ENCODE measurements at regions not wholly inside any gene's neighbourhood (a gene's known extent, or its start where the extent isn't known, plus 50 kb on each side); places are given as distances from the start of the nearest gene placed in this dataset.

DNA sequence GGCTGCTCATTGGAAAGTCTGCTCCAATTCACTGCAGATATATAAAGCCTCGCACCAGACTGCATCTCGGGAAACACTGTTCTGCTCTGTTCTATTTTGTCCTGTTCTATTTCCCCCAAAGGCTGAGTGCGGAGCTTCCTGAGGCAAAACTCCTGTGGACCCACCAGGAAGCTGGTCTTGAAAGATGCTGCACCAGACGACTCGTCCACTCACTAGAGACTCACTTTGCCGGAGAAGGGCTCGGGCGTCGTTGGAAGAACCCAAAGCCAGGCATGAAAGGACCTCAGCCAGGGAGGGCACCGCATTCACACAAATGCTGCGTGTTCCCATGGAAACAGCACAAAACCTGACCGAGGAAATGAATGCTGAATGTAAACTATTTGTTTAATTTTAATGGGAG lies 331.2 kb upstream of the SFSWAP start:
- Mint-ChIP-seq H3K4me3 (peak overlapping the region; percentile 76), H3K9me3 (no peaks in the 10 kb centered on the region), H3K27ac (ENCODE audit: unreplicated experiment) (no peak overlapping the region), H3K4me1 (peaks cover 47% of the 10 kb centered on the region), H3K27me3 (ENCODE audit: low read depth) (peaks cover 6% of the 10 kb centered on the region), H3K36me3 (ENCODE audit: low read depth) (no peaks in the 10 kb centered on the region)
- TF ChIP-seq, protein P1, sequence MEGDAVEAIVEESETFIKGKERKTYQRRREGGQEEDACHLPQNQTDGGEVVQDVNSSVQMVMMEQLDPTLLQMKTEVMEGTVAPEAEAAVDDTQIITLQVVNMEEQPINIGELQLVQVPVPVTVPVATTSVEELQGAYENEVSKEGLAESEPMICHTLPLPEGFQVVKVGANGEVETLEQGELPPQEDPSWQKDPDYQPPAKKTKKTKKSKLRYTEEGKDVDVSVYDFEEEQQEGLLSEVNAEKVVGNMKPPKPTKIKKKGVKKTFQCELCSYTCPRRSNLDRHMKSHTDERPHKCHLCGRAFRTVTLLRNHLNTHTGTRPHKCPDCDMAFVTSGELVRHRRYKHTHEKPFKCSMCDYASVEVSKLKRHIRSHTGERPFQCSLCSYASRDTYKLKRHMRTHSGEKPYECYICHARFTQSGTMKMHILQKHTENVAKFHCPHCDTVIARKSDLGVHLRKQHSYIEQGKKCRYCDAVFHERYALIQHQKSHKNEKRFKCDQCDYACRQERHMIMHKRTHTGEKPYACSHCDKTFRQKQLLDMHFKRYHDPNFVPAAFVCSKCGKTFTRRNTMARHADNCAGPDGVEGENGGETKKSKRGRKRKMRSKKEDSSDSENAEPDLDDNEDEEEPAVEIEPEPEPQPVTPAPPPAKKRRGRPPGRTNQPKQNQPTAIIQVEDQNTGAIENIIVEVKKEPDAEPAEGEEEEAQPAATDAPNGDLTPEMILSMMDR (conservative IDR thresholded peaks at IDR 0.05): no peak
- DNase-seq (ENCODE audit: low read depth, low spot score): no peak

DNA sequence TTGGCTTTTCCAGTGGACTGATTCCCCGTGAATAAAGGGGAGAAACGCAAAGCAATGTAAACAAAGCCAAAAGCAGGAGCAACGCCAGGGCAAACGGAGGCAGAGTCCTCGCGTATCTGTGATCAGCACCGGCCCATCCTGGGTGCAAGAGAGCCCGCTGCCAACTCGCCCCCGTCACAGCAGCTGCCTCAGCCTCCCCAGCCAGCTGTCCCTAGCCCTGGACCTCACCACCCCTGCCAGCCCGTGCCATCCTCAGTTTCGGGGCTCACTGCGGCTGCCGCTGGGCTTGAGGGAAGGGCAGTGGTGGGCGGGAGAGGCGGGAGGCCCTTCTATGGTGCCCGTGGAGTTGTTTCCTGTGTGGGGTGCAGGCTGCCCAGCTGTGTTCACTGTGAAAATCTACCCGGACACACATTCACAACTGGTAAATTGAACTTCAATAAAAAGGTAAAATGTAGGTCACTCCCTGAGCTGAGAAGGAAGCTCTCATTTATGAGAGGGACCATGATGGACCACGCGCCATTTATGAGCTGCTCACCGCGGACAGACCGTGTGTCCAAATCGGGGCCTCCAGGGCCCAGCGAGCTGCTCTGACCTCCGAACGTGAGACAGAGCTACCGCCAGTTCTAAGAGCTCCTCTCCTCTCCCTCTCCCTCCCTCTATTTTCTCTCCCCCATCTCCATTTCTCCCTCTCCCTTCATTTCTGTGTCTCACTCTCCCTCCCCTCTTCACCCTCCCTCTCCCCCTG lies 330.5 kb upstream of the SFSWAP start:
- H3K27me3 Mint-ChIP-seq (ENCODE audit: low read depth): peaks cover 6% of the 10 kb centered on the region
- TF ChIP-seq, protein P1 (conservative IDR thresholded peaks at IDR 0.05): no peak
- H3K27ac Mint-ChIP-seq (ENCODE audit: unreplicated experiment): no peak overlapping the region
- no peaks in the 10 kb centered on the region for H3K36me3 Mint-ChIP-seq (ENCODE audit: low read depth)
- DNase-seq (ENCODE audit: low read depth, low spot score): no peak
- H3K4me1 Mint-ChIP-seq: peaks cover 40% of the 10 kb centered on the region
- H3K9me3 Mint-ChIP-seq: no peaks in the 10 kb centered on the region
- H3K4me3 Mint-ChIP-seq: peak overlapping the region; percentile 76

DNA sequence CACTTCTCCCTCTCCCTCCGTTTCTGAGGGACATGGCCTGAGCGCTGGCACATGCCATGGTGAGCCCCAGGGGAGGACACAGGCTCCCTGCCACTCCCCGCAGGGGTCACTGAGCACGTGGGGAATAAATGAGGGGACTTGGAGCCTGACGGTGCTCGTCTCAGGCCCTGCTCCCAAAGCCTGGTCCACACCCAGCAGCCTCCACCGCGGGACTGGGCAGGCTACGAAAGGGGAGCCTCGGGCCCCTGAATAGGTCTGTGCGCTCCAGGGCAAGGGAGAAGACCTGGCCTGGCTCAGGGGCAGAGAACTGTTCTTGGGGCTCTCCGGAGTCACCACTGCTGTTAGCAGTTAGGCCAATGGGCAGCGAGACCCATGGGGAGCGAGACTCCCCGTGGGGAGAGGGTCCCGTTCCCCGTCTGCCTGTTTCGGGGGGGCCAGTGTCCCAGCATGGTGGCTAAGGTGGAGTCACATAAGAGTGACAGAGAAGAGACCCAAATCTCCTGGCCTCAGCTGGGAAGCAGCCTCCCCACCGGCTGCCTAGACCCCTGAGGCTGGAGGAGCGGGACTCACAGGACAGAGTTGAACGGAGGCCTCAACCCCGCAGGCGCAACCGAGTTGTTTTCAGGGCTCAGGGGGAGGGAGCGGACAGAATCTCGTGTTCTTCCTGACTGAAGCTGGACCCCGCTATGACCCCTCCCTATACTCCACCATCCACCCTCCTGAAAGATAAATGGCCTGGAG lies 329.8 kb upstream of the SFSWAP start:
- H3K4me3 Mint-ChIP-seq: peak overlapping the region; percentile 17
- H3K27ac Mint-ChIP-seq (ENCODE audit: unreplicated experiment): no peak overlapping the region
- H3K36me3 Mint-ChIP-seq (ENCODE audit: low read depth): no peaks in the 10 kb centered on the region
- TF ChIP-seq, protein P1 (conservative IDR thresholded peaks at IDR 0.05): no peak
- H3K9me3 Mint-ChIP-seq: no peaks in the 10 kb centered on the region
- H3K4me1 Mint-ChIP-seq: peaks cover 39% of the 10 kb centered on the region
- no peak for DNase-seq (ENCODE audit: low read depth, low spot score)
- peaks cover 6% of the 10 kb centered on the region for H3K27me3 Mint-ChIP-seq (ENCODE audit: low read depth)

DNA sequence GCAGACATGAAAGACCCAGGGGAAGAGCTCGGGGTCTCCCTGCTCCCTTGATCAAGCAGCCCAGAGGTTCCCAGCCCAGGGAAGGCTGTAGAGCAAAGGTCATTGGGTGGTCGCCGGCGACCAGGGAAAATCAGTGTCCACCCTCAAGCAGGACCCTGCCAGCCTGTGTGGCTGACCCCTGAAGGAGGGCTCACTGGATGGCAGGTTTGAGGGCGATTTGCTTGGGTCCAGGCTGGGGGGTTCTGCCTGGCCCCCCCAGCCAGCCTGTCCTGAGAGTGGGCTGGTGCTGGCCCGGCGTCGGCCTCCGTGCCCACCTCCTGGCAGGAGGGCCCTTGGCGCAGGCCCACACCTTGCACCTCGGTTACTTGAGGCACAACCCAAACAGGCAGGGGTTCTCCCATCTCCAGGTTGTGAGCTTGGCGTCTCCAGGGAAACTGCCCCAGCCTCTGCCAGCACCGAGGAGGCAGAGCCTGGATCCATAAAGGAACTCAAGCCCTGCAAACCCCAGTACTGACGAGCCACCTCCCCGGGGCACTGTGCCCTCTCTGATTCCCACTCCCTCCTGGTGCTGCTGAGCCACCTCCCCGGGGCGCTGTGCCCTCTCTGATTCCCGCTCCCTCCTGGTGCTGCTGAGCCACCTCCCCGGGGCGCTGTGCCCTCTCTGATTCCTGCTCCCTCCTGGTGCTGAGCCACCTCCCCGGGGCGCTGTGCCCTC lies 329.0 kb upstream of the SFSWAP start:
- H3K9me3 Mint-ChIP-seq: no peaks in the 10 kb centered on the region
- no peaks in the 10 kb centered on the region for H3K36me3 Mint-ChIP-seq (ENCODE audit: low read depth)
- H3K27ac Mint-ChIP-seq (ENCODE audit: unreplicated experiment): no peak overlapping the region
- peak overlapping the region; percentile 17 for H3K4me3 Mint-ChIP-seq
- peaks cover 6% of the 10 kb centered on the region for H3K27me3 Mint-ChIP-seq (ENCODE audit: low read depth)
- no peak for DNase-seq (ENCODE audit: low read depth, low spot score)
- peaks cover 39% of the 10 kb centered on the region for H3K4me1 Mint-ChIP-seq
- TF ChIP-seq, protein P1 (conservative IDR thresholded peaks at IDR 0.05): no peak

DNA sequence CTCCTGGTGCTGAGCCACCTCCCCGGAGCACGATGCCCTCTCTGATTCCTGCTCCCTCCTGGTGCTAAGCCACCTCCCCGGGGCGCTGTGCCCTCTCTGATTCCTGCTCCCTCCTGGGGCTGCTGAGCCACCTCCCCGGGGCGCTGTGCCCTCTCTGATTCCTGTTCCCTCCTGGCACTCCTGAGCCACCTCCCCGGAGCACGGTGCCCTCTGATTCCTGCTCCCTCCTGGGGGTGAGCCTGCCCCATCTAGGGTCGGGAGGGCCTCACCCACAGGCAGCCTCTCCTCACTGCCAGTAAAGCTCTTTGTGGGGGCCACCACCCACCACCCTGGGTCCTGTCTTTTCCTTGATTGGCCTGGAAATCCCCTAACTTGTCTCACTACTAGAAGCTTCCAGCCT lies 327.6 kb upstream of the SFSWAP start:
- peaks cover 29% of the 10 kb centered on the region for H3K4me1 Mint-ChIP-seq
- H3K4me3 Mint-ChIP-seq: peak overlapping the region; percentile 51
- H3K36me3 Mint-ChIP-seq (ENCODE audit: low read depth): no peaks in the 10 kb centered on the region
- TF ChIP-seq, protein P1 (conservative IDR thresholded peaks at IDR 0.05): no peak
- DNase-seq (ENCODE audit: low read depth, low spot score): no peak
- H3K27ac Mint-ChIP-seq (ENCODE audit: unreplicated experiment): no peak overlapping the region
- H3K9me3 Mint-ChIP-seq: no peaks in the 10 kb centered on the region
- H3K27me3 Mint-ChIP-seq (ENCODE audit: low read depth): peaks cover 6% of the 10 kb centered on the region

All from neural crest cell (in vitro differentiated cells).